CD4-positive, alpha-beta memory T cell (primary cell): ENCODE measurements at regions not wholly inside any gene's neighbourhood (a gene's known extent, or its start where the extent isn't known, plus 50 kb on each side); places are given as distances from the start of the nearest gene placed in this dataset.
"Not testable (repeated sequence)": the region's sequence is repeated elsewhere in the genome, so short reads cannot be mapped to it uniquely, and the experiment has no call there.

Experiments used
- CTCF ChIA-PET: fragments of 350-600 bp; sonication (Branson Sonifier 250); formaldehyde crosslinking; loops from one replicate; lab custom pipeline; 2021; ENCODE audit warnings: inconsistent platforms; ENCODE audit not compliant: partially characterized antibody; lab: Charles Lee
- POLR2A ChIA-PET: fragments of 350-600 bp; sonication (Branson Sonifier 250); formaldehyde crosslinking; loops from one replicate; lab custom pipeline; 2021; ENCODE audit not compliant: partially characterized antibody; lab: Charles Lee
- DNase-seq, 5 donors: peaks; one replicate each; pipeline versions ENCODE4 v3.0.0 to v3.0.0-alpha.2; 2020 to 2022; ENCODE audit warnings: mixed read lengths in 1 of 5
- H3K27ac ChIP-seq: one replicate; pipeline ENCODE4 v1.7.0; 2013; ENCODE audit warnings: low read depth, low read length
- H3K27me3 ChIP-seq: 2 replicates; pipeline ENCODE4 v1.7.0; 2013; ENCODE audit warnings: mild to moderate bottlenecking, low read length, moderate library complexity; ENCODE audit not compliant: insufficient read depth
- H3K36me3 ChIP-seq: 2 replicates; pipeline ENCODE4 v1.7.0; 2013; ENCODE audit warnings: mild to moderate bottlenecking, low read length, moderate library complexity; ENCODE audit not compliant: insufficient read depth
- H3K4me1 ChIP-seq: 2 replicates; pipeline ENCODE4 v1.7.0; 2013; ENCODE audit warnings: mild to moderate bottlenecking, low read length, moderate library complexity; ENCODE audit not compliant: insufficient read depth
- H3K4me3 ChIP-seq, 2 donors: one replicate each; pipeline ENCODE4 v1.7.0; 2013; ENCODE audit warnings: low read length in 2 of 2, mild to moderate bottlenecking in 1 of 2
- H3K9me3 ChIP-seq, 2 donors: one replicate each; pipeline ENCODE4 v1.7.0; 2013; ENCODE audit warnings: low read length in 2 of 2, control low read depth in 1 of 2; ENCODE audit not compliant: control insufficient read depth in 1 of 2
- H3K27ac Mint-ChIP-seq, 7 donors: one replicate each; pipeline ENCODE4 v1.8.0; 2020 to 2021; ENCODE audit warnings: mixed read lengths in 7 of 7, mild to moderate bottlenecking in 6 of 7, inconsistent platforms in 3 of 7, moderate library complexity in 3 of 7
- H3K27me3 Mint-ChIP-seq, 2 donors: one replicate each; pipeline ENCODE4 v1.8.0; 2020 to 2021; ENCODE audit warnings: mixed read lengths in 2 of 2
- H3K36me3 Mint-ChIP-seq, 2 donors: one replicate each; pipeline ENCODE4 v1.8.0; 2020 to 2021; ENCODE audit warnings: mixed read lengths in 2 of 2, inconsistent platforms in 1 of 2, mild to moderate bottlenecking in 1 of 2
- H3K4me1 Mint-ChIP-seq, 4 donors: one replicate each; pipeline ENCODE4 v1.8.0; 2020 to 2021; ENCODE audit warnings: mixed read lengths in 4 of 4, mild to moderate bottlenecking in 1 of 4
- H3K4me3 Mint-ChIP-seq, 8 donors: one replicate each; pipeline ENCODE4 v1.8.0; 2020 to 2021; ENCODE audit warnings: mixed read lengths in 8 of 8, mild to moderate bottlenecking in 7 of 8, moderate library complexity in 6 of 8, inconsistent platforms in 3 of 8
- H3K9me3 Mint-ChIP-seq, 8 donors: one replicate each; pipeline ENCODE4 v1.8.0; 2020 to 2021; ENCODE audit warnings: mixed read lengths in 8 of 8, mild to moderate bottlenecking in 5 of 8, inconsistent platforms in 3 of 8, moderate library complexity in 1 of 8
- intact Hi-C: fragments of 100-400 bp; cut with micrococcal nuclease; formaldehyde crosslinking; loops from one replicate; pipeline ENCODE4 v1.15.1; 2023

DNA sequence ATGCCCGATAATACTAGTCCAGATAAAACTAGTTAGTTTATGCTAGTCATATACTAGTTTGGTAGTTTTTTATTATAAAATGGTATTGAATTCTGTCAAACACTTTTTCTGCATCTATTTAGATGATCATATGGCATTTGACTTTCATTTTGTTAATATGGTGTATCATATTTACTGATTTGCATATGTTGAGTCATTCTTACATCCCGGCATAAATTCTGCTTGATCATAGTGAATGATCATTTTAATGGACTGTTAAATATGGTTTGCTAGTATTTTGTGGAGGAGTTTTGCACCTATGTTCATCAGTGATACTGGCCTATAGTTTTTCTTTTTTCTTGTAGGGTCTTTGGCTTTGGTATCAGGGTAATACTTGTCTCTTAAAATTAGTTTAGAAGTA is 365.6 kb downstream of the TAF11L14 start:
- H3K36me3 Mint-ChIP-seq: no peaks in the 10 kb centered on the region
- ChIA-PET POLR2A (no interaction called here), CTCF (no interaction called here)
- Histone ChIP-seq H3K4me1 (no peaks in the 10 kb centered on the region), H3K36me3 (no peaks in the 10 kb centered on the region), H3K27me3 (no peaks in the 10 kb centered on the region), H3K27ac (no peak overlapping the region), H3K9me3 (no peaks in the 10 kb centered on the region), H3K4me3 (no peak overlapping the region)
- H3K4me3 Mint-ChIP-seq: no peak overlapping the region
- H3K9me3 Mint-ChIP-seq: peaks cover 5 to 19% (median 13%) of the 10 kb centered on the region in 8 donors
- intact Hi-C loops: no loop called here
- H3K27ac Mint-ChIP-seq: no peak overlapping the region
- H3K27me3 Mint-ChIP-seq: no peaks in the 10 kb centered on the region
- H3K4me1 Mint-ChIP-seq: no peaks in the 10 kb centered on the region
- DNase-seq: no peak

DNA sequence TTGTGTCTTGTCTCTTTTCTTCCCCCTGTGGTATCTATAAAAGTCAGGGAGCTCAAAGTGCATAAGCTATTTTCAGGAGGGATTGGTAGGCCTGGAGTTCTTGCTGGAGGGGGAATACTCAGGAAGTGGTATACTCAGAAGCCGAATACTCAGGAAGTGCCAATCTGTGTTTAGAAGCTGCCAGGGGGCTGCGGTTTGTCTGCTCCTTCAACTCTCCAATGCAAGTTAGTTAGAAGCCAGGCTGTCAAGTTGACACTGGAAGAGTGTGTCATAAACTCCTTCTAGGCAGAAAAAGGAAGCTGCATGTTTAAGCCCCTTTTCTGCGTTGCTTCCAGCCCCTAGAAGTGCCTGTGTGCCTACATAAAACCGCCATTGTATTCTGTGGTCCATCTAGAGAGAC is 366.5 kb downstream of the TAF11L14 start:
- Histone ChIP-seq H3K27ac (no peak overlapping the region), H3K9me3 (no peaks in the 10 kb centered on the region), H3K4me3 (no peak overlapping the region), H3K36me3 (no peaks in the 10 kb centered on the region), H3K4me1 (no peaks in the 10 kb centered on the region), H3K27me3 (no peaks in the 10 kb centered on the region)
- intact Hi-C loops: no loop called here
- ChIA-PET CTCF (interaction anchor here (1.4 kb wide), 1 partner anchor 11 kb away, joined by 3 read pairs; no protein-coding TSS in a partner anchor), POLR2A (no interaction called here)
- no peak for DNase-seq
- no peak overlapping the region for H3K27ac Mint-ChIP-seq
- no peak overlapping the region for H3K4me3 Mint-ChIP-seq
- H3K36me3 Mint-ChIP-seq: no peaks in the 10 kb centered on the region
- H3K9me3 Mint-ChIP-seq: peaks cover 7 to 28% (median 16%) of the 10 kb centered on the region in 8 donors
- H3K27me3 Mint-ChIP-seq: no peaks in the 10 kb centered on the region
- H3K4me1 Mint-ChIP-seq: no peaks in the 10 kb centered on the region

DNA sequence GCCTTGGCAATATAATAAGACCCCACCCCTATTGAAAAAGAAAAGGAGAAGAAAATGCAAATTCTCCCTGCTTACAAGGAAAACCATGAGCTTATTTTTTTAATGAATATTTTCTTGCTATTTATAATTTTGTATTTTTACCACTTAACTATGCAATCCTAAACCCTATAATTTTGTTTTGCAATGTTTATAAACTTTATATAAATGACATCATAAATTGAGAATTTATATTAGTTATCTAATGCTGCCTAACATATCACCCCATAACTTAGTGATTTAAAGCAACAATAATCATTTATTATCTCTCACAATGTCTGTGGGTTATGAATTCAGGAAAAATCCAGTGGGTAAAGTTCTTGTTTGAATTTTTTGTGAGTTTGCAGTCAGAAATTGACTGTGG is 369.1 kb downstream of the TAF11L14 start:
- DNase-seq: no peak
- H3K36me3 ChIP-seq: no peaks in the 10 kb centered on the region
- Mint-ChIP-seq H3K36me3 (no peaks in the 10 kb centered on the region), H3K27me3 (no peaks in the 10 kb centered on the region), H3K27ac (no peak overlapping the region), H3K4me1 (no peaks in the 10 kb centered on the region), H3K9me3 (peaks cover 7 to 29% (median 16%) of the 10 kb centered on the region in 8 donors), H3K4me3 (no peak overlapping the region)
- CTCF ChIA-PET: no interaction called here
- no peaks in the 10 kb centered on the region for H3K4me1 ChIP-seq
- POLR2A ChIA-PET: no interaction called here
- no peaks in the 10 kb centered on the region for H3K9me3 ChIP-seq
- no peak overlapping the region for H3K4me3 ChIP-seq
- intact Hi-C loops: no loop called here
- no peaks in the 10 kb centered on the region for H3K27me3 ChIP-seq
- H3K27ac ChIP-seq: no peak overlapping the region

GRCh38 chr5:18003784-18004183 is 369.5 kb downstream of the TAF11L14 start:
- Mint-ChIP-seq H3K27ac (no peak overlapping the region), H3K4me3 (no peak overlapping the region), H3K36me3 (no peaks in the 10 kb centered on the region), H3K4me1 (no peaks in the 10 kb centered on the region), H3K27me3 (no peaks in the 10 kb centered on the region), H3K9me3 (peaks cover 7 to 29% (median 15%) of the 10 kb centered on the region in 8 donors)
- H3K9me3 ChIP-seq: no peaks in the 10 kb centered on the region
- no peaks in the 10 kb centered on the region for H3K4me1 ChIP-seq
- DNase-seq: no peak
- ChIA-PET POLR2A (no interaction called here), CTCF (no interaction called here)
- H3K36me3 ChIP-seq: no peaks in the 10 kb centered on the region
- no peaks in the 10 kb centered on the region for H3K27me3 ChIP-seq
- H3K4me3 ChIP-seq: no peak overlapping the region
- no peak overlapping the region for H3K27ac ChIP-seq
- intact Hi-C loops: no loop called here

- H3K9me3 ChIP-seq, H3K36me3 Mint-ChIP-seq, H3K27ac Mint-ChIP-seq, H3K4me1 Mint-ChIP-seq, H3K4me3 Mint-ChIP-seq, POLR2A ChIA-PET, H3K4me3 ChIP-seq, H3K27ac ChIP-seq, CTCF ChIA-PET, H3K27me3 ChIP-seq, intact Hi-C loops, DNase-seq, H3K27me3 Mint-ChIP-seq, H3K36me3 ChIP-seq, H3K4me1 ChIP-seq: not testable (repeated sequence)
- H3K9me3 Mint-ChIP-seq: peaks cover 5 to 26% (median 17%) of the 10 kb centered on the region in 8 donors
These were observed 372.0 kb downstream of the TAF11L14 start for GRCh38 chr5:18006235-18006634.

DNA sequence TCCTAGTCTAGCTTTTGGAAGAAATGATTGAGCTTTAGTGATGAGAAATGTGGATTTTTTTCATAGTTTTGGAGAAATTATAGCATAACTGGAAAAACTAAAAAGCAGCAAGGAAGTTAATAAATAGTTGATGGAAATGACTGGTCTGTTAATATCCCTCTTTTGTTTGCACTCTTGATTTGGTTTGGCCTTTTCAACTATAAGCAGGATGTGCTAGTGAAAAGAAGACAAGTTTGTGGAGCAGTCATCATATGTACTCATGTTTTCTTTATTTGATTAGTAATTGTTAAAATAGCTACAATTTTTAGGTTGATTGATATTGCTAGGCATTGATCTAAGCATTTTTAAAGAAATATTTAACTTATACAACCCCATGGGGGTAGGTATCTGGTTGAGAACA is 374.7 kb downstream of the TAF11L14 start:
- no peaks in the 10 kb centered on the region for H3K9me3 ChIP-seq
- no peak overlapping the region for H3K4me3 Mint-ChIP-seq
- ChIA-PET POLR2A (no interaction called here), CTCF (no interaction called here)
- H3K4me1 Mint-ChIP-seq: no peaks in the 10 kb centered on the region
- H3K27me3 Mint-ChIP-seq: no peaks in the 10 kb centered on the region
- DNase-seq: no peak
- H3K36me3 Mint-ChIP-seq: no peaks in the 10 kb centered on the region
- no peaks in the 10 kb centered on the region for H3K36me3 ChIP-seq
- no peak overlapping the region for H3K27ac Mint-ChIP-seq
- no peak overlapping the region for H3K27ac ChIP-seq
- peaks cover 1 to 22% (median 12%) of the 10 kb centered on the region in 8 donors for H3K9me3 Mint-ChIP-seq
- no peaks in the 10 kb centered on the region for H3K4me1 ChIP-seq
- no peak overlapping the region for H3K4me3 ChIP-seq
- intact Hi-C loops: no loop called here
- no peaks in the 10 kb centered on the region for H3K27me3 ChIP-seq

DNA sequence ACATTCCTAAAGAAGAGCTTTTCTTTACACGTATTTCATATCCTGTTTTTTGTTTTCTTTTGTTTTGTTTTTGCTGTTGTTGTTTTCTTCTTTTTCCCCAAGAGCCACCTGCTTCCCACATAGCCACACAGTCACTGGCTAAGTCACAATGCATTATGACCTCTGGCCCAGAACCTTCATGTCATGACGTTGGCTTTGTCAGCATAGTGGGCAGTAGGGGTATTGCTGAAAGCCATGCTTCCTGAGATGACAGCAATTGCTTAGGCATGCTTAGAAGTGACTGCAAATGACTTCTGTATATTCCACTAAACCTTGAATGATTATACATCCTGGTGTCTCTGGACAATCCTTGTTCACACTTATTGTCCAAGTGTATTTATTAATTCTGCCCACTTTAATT is 375.8 kb downstream of the TAF11L14 start:
- no peaks in the 10 kb centered on the region for H3K36me3 ChIP-seq
- no peaks in the 10 kb centered on the region for H3K9me3 ChIP-seq
- H3K4me3 Mint-ChIP-seq: no peak overlapping the region
- H3K27me3 Mint-ChIP-seq: no peaks in the 10 kb centered on the region
- POLR2A ChIA-PET: no interaction called here
- H3K4me1 ChIP-seq: no peaks in the 10 kb centered on the region
- no peak overlapping the region for H3K27ac ChIP-seq
- H3K27ac Mint-ChIP-seq: no peak overlapping the region
- no peaks in the 10 kb centered on the region for H3K36me3 Mint-ChIP-seq
- CTCF ChIA-PET: no interaction called here
- H3K4me1 Mint-ChIP-seq: no peaks in the 10 kb centered on the region
- H3K27me3 ChIP-seq: no peaks in the 10 kb centered on the region
- H3K4me3 ChIP-seq: no peak overlapping the region
- intact Hi-C loops: no loop called here
- DNase-seq: no peak
- peaks cover 0 to 18% (median 10%) of the 10 kb centered on the region in 8 donors for H3K9me3 Mint-ChIP-seq

GRCh38 chr5:18018472-18018871 is 384.2 kb downstream of the TAF11L14 start:
- intact Hi-C loops: no loop called here
- H3K4me1 ChIP-seq: no peaks in the 10 kb centered on the region
- Mint-ChIP-seq H3K27ac (no peak overlapping the region), H3K27me3 (no peaks in the 10 kb centered on the region), H3K4me3 (no peak overlapping the region), H3K36me3 (no peaks in the 10 kb centered on the region), H3K4me1 (no peaks in the 10 kb centered on the region), H3K9me3 (peaks cover 5 to 25% (median 17%) of the 10 kb centered on the region in 8 donors)
- POLR2A ChIA-PET: no interaction called here
- no peak overlapping the region for H3K27ac ChIP-seq
- H3K27me3 ChIP-seq: no peaks in the 10 kb centered on the region
- no peaks in the 10 kb centered on the region for H3K9me3 ChIP-seq
- no peak overlapping the region for H3K4me3 ChIP-seq
- DNase-seq: no peak
- H3K36me3 ChIP-seq: no peaks in the 10 kb centered on the region
- CTCF ChIA-PET: no interaction called here
